ENCODE measurements at regions not wholly inside any gene's neighbourhood (a gene's known extent, or its start where the extent isn't known, plus 50 kb on each side); places are given as distances from the start of the nearest gene placed in this dataset.
"Not testable (repeated sequence)": the region's sequence is repeated elsewhere in the genome, so short reads cannot be mapped to it uniquely, and the experiment has no call there.

DNA sequence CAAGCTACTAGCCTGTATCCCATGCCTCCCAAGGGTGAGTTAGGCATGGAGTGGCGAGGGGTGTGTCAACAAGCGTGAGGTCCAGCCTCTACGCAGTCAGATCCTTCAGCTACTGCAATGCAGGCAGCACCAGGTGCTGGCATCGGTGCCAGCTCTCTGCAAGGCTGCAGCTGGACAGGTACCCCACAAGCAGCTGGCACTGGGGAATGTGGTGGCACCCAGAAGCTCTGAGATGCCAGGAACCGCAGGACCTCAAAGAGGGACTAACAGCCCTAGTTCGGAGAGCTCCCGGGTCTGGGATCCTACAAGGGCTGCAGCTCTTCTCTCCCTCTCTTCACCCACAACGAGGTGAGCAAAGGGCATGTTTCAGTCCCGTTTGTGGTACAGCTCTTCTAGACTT, 974.5 kb downstream of the LTN1 start:
- Mint-ChIP-seq H3K4me1 (no peaks in the 10 kb centered on the region), H3K36me3 (ENCODE audit: low read depth) (no peaks in the 10 kb centered on the region), H3K9me3 (no peaks in the 10 kb centered on the region), H3K4me3 (no peak overlapping the region), H3K27me3 (ENCODE audit: low read depth) (no peaks in the 10 kb centered on the region), H3K27ac (ENCODE audit: unreplicated experiment) (no peak overlapping the region)
- TF ChIP-seq, protein P1, sequence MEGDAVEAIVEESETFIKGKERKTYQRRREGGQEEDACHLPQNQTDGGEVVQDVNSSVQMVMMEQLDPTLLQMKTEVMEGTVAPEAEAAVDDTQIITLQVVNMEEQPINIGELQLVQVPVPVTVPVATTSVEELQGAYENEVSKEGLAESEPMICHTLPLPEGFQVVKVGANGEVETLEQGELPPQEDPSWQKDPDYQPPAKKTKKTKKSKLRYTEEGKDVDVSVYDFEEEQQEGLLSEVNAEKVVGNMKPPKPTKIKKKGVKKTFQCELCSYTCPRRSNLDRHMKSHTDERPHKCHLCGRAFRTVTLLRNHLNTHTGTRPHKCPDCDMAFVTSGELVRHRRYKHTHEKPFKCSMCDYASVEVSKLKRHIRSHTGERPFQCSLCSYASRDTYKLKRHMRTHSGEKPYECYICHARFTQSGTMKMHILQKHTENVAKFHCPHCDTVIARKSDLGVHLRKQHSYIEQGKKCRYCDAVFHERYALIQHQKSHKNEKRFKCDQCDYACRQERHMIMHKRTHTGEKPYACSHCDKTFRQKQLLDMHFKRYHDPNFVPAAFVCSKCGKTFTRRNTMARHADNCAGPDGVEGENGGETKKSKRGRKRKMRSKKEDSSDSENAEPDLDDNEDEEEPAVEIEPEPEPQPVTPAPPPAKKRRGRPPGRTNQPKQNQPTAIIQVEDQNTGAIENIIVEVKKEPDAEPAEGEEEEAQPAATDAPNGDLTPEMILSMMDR (conservative IDR thresholded peaks at IDR 0.05): no peak
- DNase-seq (ENCODE audit: low read depth, low spot score): no peak

DNA sequence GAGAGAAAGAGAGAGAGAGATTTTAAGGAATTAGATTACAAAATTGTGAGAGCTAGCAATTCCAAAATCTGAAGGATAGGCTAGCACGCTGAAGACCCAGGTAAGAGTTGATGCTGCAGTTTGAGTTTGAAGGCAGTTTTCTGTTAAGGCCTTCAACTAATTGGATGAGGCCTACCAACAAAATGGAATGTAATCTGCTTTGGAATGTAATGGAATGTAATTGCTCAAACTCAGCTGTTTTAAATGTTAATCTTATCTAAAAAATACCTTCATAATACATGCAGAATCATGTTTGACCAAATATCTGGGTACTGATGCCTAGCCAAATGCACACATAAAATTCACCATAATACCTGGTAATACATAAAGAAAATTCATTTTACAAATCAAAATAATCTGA, 976.1 kb downstream of the LTN1 start:
- no peaks in the 10 kb centered on the region for H3K36me3 Mint-ChIP-seq (ENCODE audit: low read depth)
- no peaks in the 10 kb centered on the region for H3K9me3 Mint-ChIP-seq
- no peak overlapping the region for H3K27ac Mint-ChIP-seq (ENCODE audit: unreplicated experiment)
- TF ChIP-seq, protein P1 (conservative IDR thresholded peaks at IDR 0.05): no peak
- H3K4me1 Mint-ChIP-seq: no peaks in the 10 kb centered on the region
- no peaks in the 10 kb centered on the region for H3K27me3 Mint-ChIP-seq (ENCODE audit: low read depth)
- no peak for DNase-seq (ENCODE audit: low read depth, low spot score)
- no peak overlapping the region for H3K4me3 Mint-ChIP-seq

DNA sequence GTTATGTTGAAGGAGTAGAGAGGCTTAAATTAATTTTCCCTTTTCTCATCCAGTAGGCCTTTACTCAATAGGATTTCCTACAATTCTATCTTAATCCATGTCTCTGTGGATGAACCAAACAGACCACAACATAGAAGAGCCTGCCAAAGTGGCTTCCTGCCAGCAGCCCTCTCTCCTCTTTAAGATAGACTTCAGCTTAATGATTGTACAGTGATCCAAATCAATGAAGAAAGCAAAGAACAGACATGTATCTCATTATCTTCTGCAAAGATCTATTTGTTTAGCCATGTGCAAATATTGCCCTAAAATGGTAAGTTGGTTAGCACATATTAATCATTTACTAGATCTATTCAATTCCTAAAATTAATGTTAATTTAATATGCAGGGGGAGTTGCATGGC, 979.6 kb downstream of the LTN1 start:
- not testable (repeated sequence) for H3K27ac Mint-ChIP-seq (ENCODE audit: unreplicated experiment); H3K36me3 Mint-ChIP-seq (ENCODE audit: low read depth); H3K9me3 Mint-ChIP-seq; H3K4me1 Mint-ChIP-seq; H3K27me3 Mint-ChIP-seq (ENCODE audit: low read depth); DNase-seq (ENCODE audit: low read depth, low spot score); H3K4me3 Mint-ChIP-seq

DNA sequence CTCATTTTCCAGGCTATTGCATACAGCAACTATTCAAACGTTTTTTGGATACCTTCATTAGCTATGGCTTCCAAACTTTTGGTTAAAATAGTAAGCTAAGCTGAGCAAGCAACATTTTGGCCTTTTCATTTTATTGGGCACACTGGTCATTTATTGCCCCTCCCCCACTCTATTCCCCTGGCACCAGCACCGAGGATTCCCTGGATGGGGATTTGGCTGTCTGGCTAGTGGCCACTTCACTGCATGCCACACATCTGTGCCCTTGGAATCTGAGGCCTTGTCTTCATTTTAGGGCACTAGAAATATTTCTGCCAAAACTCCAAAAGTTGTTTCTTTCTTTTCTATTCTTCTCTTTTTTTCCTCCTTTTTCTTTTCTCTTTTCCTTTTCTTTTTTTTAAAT, 980.7 kb downstream of the LTN1 start:
- not testable (repeated sequence) for H3K9me3 Mint-ChIP-seq; H3K36me3 Mint-ChIP-seq (ENCODE audit: low read depth); H3K27ac Mint-ChIP-seq (ENCODE audit: unreplicated experiment); H3K27me3 Mint-ChIP-seq (ENCODE audit: low read depth); H3K4me3 Mint-ChIP-seq; DNase-seq (ENCODE audit: low read depth, low spot score); H3K4me1 Mint-ChIP-seq

DNA sequence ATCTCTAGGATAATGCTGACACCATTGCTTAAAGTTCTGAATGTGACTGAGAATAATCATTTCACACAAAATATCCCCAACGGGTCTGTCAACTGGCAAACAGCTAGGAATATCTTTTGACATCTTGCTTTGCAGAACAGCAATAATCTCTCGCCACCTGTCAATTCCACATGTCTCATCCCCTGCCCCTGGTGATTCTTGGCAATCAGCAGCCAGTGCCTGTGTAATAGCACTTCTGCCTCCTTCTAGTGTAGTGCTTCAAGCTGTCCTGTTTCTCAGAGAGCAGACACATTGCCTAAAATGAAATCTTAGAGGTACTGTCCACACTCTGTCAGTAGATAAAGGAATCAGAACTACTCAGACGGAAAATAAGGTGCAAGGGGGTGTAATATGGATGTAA, 984.4 kb downstream of the LTN1 start:
- H3K4me1 Mint-ChIP-seq; H3K27me3 Mint-ChIP-seq (ENCODE audit: low read depth); DNase-seq (ENCODE audit: low read depth, low spot score); H3K36me3 Mint-ChIP-seq (ENCODE audit: low read depth); H3K9me3 Mint-ChIP-seq; H3K27ac Mint-ChIP-seq (ENCODE audit: unreplicated experiment); H3K4me3 Mint-ChIP-seq: not testable (repeated sequence)

DNA sequence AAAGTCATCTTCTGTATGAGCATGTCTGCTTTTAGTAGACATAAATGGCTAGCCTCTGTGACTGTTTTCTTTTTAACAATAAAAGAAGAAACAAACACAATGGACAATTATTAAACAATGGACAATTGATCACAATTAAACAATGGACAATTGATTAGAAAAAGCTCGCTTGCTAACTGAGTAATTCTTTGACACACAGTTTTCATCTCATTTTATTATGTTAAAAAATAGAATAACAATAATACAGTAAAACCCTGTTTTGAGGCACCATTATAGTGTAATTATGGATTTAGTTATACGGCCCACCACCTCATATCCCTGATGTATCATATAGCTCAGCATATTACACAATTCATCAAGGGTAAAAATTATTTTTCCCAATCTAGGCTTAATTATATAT, 989.0 kb downstream of the LTN1 start:
- not testable (repeated sequence) for H3K4me3 Mint-ChIP-seq; H3K9me3 Mint-ChIP-seq; H3K36me3 Mint-ChIP-seq (ENCODE audit: low read depth); H3K27me3 Mint-ChIP-seq (ENCODE audit: low read depth); DNase-seq (ENCODE audit: low read depth, low spot score); H3K27ac Mint-ChIP-seq (ENCODE audit: unreplicated experiment); H3K4me1 Mint-ChIP-seq

DNA sequence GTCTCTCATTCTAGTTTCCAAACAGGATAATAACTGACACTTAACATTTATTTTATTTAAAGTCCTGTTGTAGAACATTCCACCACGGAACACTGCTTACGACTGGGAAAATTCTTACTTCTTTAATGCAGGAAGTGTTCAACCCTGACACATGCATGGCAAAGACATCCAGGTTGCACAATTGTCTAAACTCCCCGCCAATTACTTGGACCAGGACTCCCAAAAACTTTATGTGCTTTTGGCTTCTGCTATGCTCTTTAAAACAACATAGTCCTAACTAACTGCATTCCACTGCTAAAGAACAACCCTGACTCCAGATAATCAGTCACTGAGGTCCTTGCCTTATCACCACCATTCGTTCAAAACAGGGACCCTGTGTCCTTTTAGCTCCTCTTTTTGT, 995.8 kb downstream of the LTN1 start:
- not testable (repeated sequence) for H3K4me1 Mint-ChIP-seq; H3K9me3 Mint-ChIP-seq; DNase-seq (ENCODE audit: low read depth, low spot score)

DNA sequence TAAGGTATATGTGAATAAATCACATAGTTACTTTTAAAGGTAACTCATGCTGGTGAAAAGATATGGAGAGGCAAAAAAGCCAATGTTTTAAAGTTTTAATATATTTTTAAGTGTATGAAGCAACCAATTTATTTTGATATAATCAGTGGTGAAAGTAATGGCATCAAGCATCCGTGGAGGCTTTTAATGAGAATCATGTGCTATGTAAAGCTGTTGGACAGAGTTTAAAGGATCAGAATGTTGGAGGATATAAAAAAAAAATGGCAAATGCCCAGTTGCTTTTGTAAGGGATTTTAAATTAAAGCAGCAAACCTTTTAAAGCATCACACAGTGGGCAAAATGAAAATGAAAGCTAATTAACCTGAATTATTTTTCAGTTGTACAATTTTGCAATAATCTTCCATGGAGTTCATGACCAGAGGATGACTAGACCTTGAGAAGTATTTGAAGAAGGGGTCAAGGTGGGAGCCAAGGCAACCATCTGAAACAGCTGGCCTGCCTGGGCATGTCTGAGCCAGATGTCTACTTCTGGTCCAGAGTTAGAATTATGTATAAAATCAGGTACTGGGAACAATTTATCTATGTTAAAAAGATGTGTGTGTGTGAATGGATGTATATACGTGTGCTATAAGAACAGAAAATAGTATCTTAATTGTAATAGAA, 1007.9 kb downstream of the LTN1 start:
- H3K36me3 Mint-ChIP-seq (ENCODE audit: low read depth); H3K27ac Mint-ChIP-seq (ENCODE audit: unreplicated experiment); DNase-seq (ENCODE audit: low read depth, low spot score); H3K9me3 Mint-ChIP-seq; H3K27me3 Mint-ChIP-seq (ENCODE audit: low read depth); H3K4me1 Mint-ChIP-seq; H3K4me3 Mint-ChIP-seq: not testable (repeated sequence)

More for the DNA sequence above, 995.8 kb downstream of the LTN1 start:
- H3K36me3 Mint-ChIP-seq (ENCODE audit: low read depth); H3K27ac Mint-ChIP-seq (ENCODE audit: unreplicated experiment); H3K27me3 Mint-ChIP-seq (ENCODE audit: low read depth); H3K4me3 Mint-ChIP-seq: not testable (repeated sequence)

DNA sequence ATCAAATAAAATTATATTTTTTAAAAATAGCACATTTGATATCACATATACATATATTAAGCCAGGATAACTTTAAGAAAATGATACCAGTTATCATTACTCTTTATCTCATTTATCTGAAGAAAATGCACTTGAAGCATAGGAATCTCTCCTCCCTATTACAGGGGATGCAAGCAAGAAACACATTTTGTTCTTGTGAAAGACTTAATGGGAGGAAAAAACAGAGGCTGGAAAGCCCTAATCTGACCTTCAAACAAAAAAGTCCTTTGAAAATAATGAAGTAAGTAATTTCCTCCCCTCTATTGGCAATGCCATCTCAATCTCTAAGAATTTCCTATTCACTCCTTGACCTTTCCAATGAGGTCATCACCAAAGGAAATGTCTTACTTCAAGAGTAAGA, 1012.6 kb upstream of the ADAMTS5 start:
- H3K9me3 Mint-ChIP-seq: not testable (repeated sequence)
- H3K4me1 Mint-ChIP-seq: peaks cover 18% of the 10 kb centered on the region

More for the DNA sequence above, 1012.6 kb upstream of the ADAMTS5 start:
- H3K36me3 Mint-ChIP-seq (ENCODE audit: low read depth); DNase-seq (ENCODE audit: low read depth, low spot score); H3K27me3 Mint-ChIP-seq (ENCODE audit: low read depth); H3K27ac Mint-ChIP-seq (ENCODE audit: unreplicated experiment); H3K4me3 Mint-ChIP-seq: not testable (repeated sequence)

Data from neural crest cell (in vitro differentiated cells).